GM12891 (cell line): ENCODE measurements at regions not wholly inside any gene's neighbourhood (a gene's known extent, or its start where the extent isn't known, plus 50 kb on each side); places are given as distances from the start of the nearest gene placed in this dataset.

ENCODE experiments used
- POLR2A ChIP-seq: IDR thresholded peaks from 2 replicates; pipeline ENCODE4 v1.6.1; 2011; ENCODE audit warnings: low read depth, low read length, control low read depth
- POLR2AphosphoS5 ChIP-seq: IDR thresholded peaks from 2 replicates; pipeline ENCODE4 v1.6.1; 2011; ENCODE audit warnings: low read depth, low read length, control low read depth
- SPI1 ChIP-seq: IDR thresholded peaks from 2 replicates; pipeline ENCODE4 v1.6.1; 2011; ENCODE audit warnings: low read depth, low read length, control low read depth
- TAF1 ChIP-seq: IDR thresholded peaks from 2 replicates; pipeline ENCODE4 v1.6.1; 2011; ENCODE audit warnings: low read depth, low read length, control low read depth

DNA sequence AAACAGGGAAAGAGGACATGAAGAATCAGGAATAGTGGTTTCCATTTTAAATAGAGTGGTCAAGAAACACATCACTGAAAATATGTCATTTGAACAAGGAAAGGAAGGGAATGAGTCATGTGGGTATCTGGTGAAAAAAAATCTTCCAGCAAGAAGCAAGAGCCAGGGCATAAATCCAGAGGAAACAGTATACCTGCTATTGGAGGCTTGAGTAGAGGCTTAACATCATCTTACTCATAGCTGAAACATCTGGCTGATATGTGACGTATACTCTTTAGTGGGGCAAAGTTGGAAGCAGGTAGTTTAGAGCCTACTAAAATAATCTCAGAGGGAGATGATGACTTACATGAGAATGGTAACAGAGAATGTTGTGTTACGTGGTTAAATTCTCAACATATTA lies 517.2 kb downstream of the CAAP1 start:
- TF ChIP-seq POLR2A (no peak), POLR2AphosphoS5 (no peak), TAF1 (no peak), SPI1 (no peak)
